NCI-H345 treated with DMSO at 0.1 percent for 48 hours (cell line): ENCODE measurements at regions not wholly inside any gene's neighbourhood (a gene's known extent, or its start where the extent isn't known, plus 50 kb on each side); places are given as distances from the start of the nearest gene placed in this dataset.
"Not testable (repeated sequence)": the region's sequence is repeated elsewhere in the genome, so short reads cannot be mapped to it uniquely, and the experiment has no call there.

Source experiments
- DNase-seq: peaks from one replicate; lab custom pipeline; 2025; ENCODE audit not compliant: unreplicated experiment; lab: John Stamatoyannopoulos, UW

DNA sequence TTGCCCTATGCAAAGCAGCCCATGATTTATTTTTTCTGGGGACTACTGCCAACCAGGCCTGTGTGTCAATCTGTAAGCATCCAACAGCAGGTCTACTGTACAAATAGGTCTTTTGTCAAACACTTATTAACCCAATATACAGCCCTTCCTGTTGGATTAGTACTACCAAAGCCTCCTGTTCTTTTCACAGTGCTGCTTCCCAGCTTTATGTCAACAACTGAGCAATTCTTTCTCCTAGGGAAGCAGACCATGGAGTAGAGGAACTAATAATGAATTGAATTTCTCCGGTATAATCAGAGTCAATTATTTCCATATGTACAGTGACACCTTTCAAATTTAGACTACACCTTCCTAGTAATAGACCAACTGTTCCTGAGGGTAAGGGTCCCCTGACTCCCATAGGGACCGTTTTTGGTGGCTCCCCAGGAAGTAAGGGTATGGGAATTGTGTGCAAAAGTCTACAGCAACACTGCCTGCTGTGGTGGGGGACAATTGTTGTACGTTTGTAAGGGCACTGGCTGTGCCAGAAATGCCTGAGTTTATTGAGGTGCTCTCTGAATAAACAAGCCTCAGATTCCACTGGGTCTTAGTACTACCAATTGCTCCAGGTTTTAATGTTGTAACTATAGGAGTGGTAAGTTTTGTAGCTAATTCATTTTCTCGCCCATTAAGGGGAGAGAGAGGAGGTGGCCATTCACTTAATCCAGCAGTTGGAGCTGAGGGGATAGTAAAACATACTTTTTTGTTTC is 286.1 kb upstream of the MTPN start:
- not testable (repeated sequence) for DNase-seq

GRCh38 chr7:136260591-136260990 is 283.4 kb upstream of the MTPN start:
- not testable (repeated sequence) for DNase-seq

GRCh38 chr7:136259074-136259473 is 281.9 kb upstream of the MTPN start:
- DNase-seq = no peak

DNA sequence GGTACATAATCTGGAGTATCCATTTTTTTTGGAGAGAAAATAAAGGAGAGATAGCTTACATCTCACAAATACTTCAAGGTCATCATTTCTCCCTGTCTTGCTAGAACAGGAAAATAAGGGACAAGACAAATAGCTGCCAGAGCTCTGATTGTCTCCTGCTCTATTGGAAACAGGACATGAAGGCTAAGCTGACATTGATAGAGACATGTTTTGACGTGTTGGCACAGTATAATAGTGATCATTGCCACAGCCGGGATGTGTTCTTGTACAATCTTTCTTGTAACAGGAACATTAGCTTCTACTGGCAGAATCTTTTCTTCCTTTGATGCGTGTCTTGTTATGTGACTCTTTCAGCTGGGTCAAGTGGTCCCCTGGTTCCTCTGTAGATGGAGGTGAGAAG is 279.3 kb upstream of the MTPN start:
- no peak for DNase-seq

DNA sequence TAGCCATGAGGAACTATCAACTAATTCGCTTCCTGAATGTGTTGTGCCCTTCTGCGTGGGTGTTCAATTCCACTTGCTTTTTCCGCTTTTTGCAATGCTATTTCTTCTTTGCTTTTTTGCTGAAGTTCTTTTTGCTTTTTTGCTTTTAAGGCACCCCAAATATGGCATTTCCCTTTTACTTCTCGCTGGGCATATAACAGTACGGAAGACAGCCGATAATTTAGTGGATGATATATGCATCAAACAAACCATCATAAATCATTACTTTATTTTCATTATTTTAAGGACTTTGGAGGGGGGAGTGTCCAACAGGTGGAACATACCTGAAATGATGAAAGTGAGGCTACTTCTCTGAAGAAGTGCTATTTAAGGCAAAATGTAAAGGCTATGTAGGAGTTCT is 277.0 kb upstream of the MTPN start:
- no peak for DNase-seq

DNA sequence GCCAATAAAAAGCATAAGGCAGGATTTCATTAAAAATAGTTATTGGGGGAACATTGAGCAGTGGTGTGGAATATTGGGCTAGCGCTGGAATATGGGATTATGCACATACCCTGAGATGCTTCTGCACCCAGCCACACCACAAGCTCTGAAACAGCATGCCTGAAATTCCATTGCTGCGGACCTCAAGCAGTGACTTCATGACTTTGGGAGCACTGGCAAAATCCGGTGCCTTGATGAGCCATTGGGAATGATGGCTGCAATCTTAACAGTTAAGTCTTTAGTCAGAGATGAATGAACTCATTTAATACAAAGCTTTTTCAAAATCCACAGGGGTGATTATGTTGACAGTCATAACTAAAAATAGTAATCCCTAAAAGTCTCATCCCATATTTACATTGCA is 274.7 kb upstream of the MTPN start:
- no peak for DNase-seq

DNA sequence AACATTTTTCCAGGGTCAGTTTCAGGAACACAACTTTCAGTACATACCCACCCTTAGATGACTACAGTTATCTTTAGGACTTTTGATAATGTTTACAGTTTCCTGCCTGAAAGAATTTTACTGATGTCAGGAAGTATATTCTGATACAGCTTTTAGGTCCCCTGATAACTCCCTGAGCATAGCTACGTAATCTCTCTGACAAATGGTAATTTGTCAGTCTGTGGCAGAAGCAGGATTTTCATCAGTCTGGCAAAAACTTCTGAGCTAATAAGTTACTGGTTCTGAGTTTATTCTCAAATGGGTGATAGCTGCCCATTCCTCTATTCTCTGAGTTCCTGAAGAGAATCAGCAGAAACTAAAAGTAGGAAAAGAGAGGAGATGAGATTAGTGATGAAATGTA is 270.1 kb upstream of the MTPN start:
- no peak for DNase-seq

DNA sequence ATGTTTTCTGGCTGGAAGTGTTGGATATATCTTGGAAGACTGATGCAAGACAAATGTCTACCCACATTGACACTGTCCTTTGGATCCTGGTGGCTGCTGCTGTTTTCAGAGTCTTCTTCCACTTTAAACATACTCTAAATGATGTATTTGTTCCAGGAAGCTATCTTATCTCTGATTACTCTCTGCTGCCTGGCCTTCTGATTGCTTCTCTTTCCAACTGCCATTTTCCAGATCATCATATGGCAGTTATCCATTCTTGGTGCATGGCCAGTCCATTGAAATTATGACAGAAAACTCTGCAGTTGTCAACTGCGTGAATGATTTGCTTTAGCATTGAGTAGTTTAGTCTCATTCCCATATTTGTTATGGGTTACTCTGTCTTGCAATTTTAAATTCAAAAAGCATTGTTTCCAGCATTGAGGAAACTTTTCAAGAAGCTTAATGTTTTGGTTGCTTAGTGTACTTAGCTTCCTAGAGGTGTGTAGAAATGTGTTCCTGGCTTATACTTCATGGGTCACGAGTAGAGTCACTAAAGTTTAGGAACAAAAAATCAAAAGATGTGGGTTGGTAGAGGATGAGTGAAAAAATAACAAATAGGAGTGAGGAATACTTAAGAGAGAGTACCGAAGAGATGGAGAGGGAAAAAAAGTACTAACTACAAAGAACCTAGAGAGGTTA is 268.3 kb upstream of the MTPN start:
- DNase-seq = no peak

DNA sequence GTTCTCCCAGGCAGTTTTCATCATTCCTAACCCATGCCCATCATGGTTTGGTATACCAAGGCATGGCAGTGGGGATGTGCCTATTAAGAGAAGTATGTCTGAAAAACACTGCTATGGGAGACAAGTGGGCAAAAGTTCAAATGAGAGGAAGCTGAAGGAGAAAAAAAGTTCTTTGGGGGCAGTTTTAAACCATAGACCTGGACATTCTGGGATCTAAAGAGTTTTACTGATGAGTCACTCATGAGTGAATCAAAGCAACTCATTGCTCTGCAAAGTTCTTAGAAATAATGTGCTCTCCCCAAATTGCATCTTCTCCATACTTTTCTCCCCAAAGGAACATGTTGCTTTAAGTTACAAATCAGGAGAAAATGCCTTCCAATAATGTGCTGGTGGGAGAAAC is 256.9 kb upstream of the MTPN start:
- DNase-seq = no peak

GRCh38 chr7:136230210-136230609 is 253.1 kb upstream of the MTPN start:
- no peak for DNase-seq

GRCh38 chr7:136229790-136230189 is 252.6 kb upstream of the MTPN start:
- no peak for DNase-seq

DNA sequence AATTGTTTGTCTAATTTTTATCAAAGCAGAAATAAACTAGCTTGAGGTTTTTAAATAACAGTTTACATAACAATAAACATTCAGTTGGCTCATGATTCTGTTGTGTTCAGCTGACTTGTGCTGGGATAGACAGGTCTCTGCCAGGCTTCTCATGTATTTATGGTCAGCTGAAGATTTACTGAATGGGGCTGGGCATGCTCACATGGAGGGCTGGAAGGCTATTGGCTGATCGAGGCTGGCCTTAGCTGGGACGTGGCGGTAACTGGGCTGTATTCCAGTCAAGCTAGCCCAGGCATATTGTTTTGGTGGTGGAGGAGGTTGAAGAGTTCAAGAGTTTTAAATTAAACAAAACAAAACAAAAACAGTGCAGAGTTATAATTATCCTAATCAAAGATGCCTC is 251.0 kb upstream of the MTPN start:
- no peak for DNase-seq

DNA sequence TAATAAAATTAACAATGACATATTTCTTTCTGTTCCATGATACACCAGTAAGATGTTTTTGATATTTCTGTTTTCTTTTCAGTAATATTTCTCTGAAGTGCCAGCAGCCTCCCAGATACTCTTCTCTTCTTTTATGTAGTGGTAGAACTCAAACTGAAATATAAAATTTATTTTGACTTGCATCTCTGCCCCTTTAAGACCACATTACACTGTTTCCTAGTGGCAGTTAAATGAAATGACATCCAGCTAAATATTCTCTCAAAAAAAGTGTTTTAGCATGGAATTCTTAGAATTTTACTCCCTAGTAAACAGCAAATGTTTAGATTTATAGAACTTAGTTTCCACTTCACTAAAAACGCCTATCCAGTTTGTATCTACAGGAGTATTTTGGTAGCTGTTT is 237.2 kb upstream of the MTPN start:
- DNase-seq = no peak

DNA sequence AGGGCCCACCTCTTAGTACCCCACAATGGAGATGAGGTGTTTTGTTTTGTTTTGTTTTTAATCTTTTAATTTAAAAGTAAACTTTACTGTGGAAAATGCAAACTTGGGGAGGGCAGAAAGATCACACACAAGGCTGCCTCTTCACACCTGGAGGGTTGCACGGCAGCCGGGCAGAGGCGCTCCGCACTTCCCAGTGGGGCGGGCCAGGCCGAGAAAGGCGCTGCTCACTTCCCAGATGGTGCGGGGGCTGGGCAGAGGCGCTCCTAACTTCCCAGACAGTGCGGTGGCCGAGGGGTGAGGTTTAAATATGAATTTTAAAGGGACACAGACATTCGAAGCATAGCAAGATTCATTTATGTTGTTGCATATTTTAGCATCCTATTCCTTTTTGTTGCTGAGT is 235.9 kb upstream of the MTPN start:
- no peak for DNase-seq

GRCh38 chr7:136210664-136211063 is 233.5 kb upstream of the MTPN start:
- no peak for DNase-seq

- DNase-seq = no peak
Measured at GRCh38 chr7:136210079-136210478, 232.9 kb upstream of the MTPN start.

- DNase-seq = no peak
Measured at GRCh38 chr7:136205956-136206355, 228.8 kb upstream of the MTPN start.

GRCh38 chr7:136198168-136198567 is 221.0 kb upstream of the MTPN start:
- DNase-seq = no peak

GRCh38 chr7:136194878-136195277 is 217.7 kb upstream of the MTPN start:
- no peak for DNase-seq

GRCh38 chr7:136193940-136194339 is 216.8 kb upstream of the MTPN start:
- DNase-seq = no peak

- DNase-seq = no peak
Measured at GRCh38 chr7:136189506-136189998, 212.4 kb upstream of the MTPN start.

DNA sequence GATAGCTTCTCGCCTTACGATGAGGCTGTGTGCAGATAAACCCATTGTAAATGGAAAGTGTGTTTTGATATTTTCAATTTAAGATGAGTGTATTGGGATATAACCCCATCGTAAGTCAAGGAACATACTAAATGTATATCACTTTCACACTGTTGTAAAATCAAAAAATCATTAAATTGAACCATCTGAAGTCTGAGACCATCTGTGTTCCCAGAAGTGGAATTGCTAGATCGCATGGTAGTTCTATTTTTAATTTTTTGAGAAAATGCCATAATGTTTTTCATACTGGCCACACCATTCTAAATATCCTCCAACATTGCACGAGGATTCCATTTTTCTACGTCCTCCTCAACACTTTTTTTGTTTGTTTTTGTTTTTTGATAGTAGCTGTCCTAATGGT is 209.1 kb upstream of the MTPN start:
- DNase-seq = no peak

- DNase-seq = no peak
Measured at GRCh38 chr7:136184719-136185118, 207.6 kb upstream of the MTPN start.
